Cortex of kidney (tissue), 1 donor: ENCODE measurements at regions not wholly inside any gene's neighbourhood (a gene's known extent, or its start where the extent isn't known, plus 50 kb on each side); places are given as distances from the start of the nearest gene placed in this dataset.
"Not testable (repeated sequence)": the region's sequence is repeated elsewhere in the genome, so short reads cannot be mapped to it uniquely, and the experiment has no call there.

Experiments
- DNase-seq: peaks from one replicate; lab custom pipeline; 2025; lab: John Stamatoyannopoulos, UW

- DNase-seq: no peak
Measured at GRCh38 chr14:105581551-105582341, 55.4 kb downstream of the TMEM121 start.

GRCh38 chr14:105582639-105583038, 56.3 kb downstream of the TMEM121 start:
- DNase-seq: no peak

GRCh38 chr14:105583914-105584313, 57.5 kb downstream of the TMEM121 start:
- DNase-seq: not testable (repeated sequence)

GRCh38 chr14:105585290-105585689, 58.9 kb downstream of the TMEM121 start:
- not testable (repeated sequence) for DNase-seq

- not testable (repeated sequence) for DNase-seq
Measured at GRCh38 chr14:105585722-105586121, 59.3 kb downstream of the TMEM121 start.

GRCh38 chr14:105586144-105586872, 59.9 kb downstream of the TMEM121 start:
- not testable (repeated sequence) for DNase-seq

GRCh38 chr14:105587034-105587433, 60.7 kb downstream of the TMEM121 start:
- DNase-seq: not testable (repeated sequence)

GRCh38 chr14:105587482-105588235, 61.3 kb downstream of the TMEM121 start:
- DNase-seq: not testable (repeated sequence)

GRCh38 chr14:105588236-105588860, 62.0 kb downstream of the TMEM121 start:
- DNase-seq: no peak

- DNase-seq: no peak
Measured at GRCh38 chr14:105589161-105589925, 63.0 kb downstream of the TMEM121 start.

GRCh38 chr14:105589926-105590185, 63.5 kb downstream of the TMEM121 start:
- DNase-seq: not testable (repeated sequence)

- DNase-seq: no peak
Measured at GRCh38 chr14:105591052-105591451, 64.7 kb downstream of the TMEM121 start.

- DNase-seq: not testable (repeated sequence)
Measured at GRCh38 chr14:105591792-105592341, 65.5 kb downstream of the TMEM121 start.

GRCh38 chr14:105592646-105593045, 66.3 kb downstream of the TMEM121 start:
- DNase-seq: not testable (repeated sequence)

- DNase-seq: not testable (repeated sequence)
Measured at GRCh38 chr14:105595346-105595745, 69.0 kb downstream of the TMEM121 start.

- not testable (repeated sequence) for DNase-seq
Measured at GRCh38 chr14:105596374-105596773, 70.0 kb downstream of the TMEM121 start.

- DNase-seq: not testable (repeated sequence)
Measured at GRCh38 chr14:105598040-105598763, 71.8 kb downstream of the TMEM121 start.

GRCh38 chr14:105598925-105599586, 72.7 kb downstream of the TMEM121 start:
- DNase-seq: not testable (repeated sequence)

GRCh38 chr14:105600195-105600938, 74.0 kb downstream of the TMEM121 start:
- not testable (repeated sequence) for DNase-seq
